Amniotic epithelial cell (primary cell): ENCODE measurements at regions not wholly inside any gene's neighbourhood (a gene's known extent, or its start where the extent isn't known, plus 50 kb on each side); places are given as distances from the start of the nearest gene placed in this dataset.
"Not testable (repeated sequence)": the region's sequence is repeated elsewhere in the genome, so short reads cannot be mapped to it uniquely, and the experiment has no call there.

Source experiments
- DNase-seq: peaks from one replicate; pipeline ENCODE4 v3.0.0-alpha.2; 2010; ENCODE audit warnings: low read depth

DNA sequence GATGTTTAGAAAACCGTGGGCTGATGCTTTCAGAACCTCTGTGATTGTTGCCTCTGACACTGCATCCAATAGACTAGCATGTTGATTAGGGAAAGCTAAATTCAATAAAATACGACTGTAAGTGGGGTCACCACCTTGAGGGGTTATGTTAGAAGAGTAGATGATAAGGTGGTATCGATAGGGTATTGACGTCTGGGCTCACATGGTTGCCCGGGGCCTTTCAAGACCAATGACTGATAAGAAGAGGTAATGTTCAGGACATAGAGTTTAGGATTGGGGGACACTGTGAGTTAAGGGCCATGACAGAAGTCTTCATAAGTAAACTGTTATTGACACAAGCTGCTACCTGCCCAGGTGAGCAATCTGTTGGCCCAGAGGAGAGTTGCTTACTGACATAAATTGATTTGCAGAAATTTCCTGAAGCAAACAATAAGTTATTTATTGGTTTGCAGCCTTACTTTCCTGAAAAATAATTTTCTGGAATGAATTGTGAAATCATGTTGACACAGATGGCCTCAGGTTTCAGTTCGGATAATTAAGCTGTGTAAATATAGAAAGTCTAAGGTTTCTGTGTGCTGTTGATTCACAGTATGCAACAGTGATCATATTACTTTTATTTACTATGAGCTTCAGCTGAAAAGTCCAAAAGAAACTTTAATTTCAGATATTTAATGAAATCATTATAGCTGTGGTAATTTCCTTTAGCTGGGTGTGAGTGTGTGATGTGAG lies 289.9 kb upstream of the PRSS16 start:
- DNase-seq, result not testable (repeated sequence)

DNA sequence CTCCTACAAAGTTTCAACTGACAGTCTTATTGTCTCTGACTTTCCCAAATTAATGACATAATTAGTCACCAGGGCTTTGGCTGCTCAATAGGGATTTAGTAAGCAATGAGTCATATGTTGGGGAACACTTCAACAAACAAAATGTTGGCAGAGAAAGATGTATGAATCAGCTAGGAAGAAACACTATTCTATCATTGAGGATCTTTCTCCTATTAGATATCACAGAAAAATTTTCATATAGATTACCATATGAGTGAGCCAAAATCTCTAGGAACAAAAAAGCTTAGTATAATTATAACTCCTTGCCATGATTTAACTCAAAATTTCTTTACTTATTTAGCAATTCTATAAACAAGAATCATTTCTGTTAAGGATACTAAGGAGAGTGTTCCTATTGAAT lies 286.3 kb upstream of the PRSS16 start:
- DNase-seq, result not testable (repeated sequence)

DNA sequence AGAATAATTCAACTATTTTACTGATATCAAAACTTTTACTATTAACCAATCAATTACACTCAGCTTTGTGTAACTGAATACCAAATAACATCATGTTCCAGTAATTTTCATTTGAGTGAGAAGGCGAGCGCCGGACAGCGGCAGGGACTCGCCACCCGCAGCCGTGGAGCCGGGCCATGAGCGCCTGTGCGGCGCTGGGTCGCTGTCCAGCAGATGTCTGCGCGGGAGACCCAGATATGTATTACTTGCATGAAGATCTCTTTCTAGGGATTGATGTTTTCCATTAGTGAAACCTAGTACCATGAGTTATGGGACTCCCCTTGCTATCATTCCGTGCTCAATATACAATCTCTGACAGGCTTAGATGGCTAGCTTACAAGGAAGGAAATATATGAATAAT lies 245.1 kb upstream of the PRSS16 start:
- no peak for DNase-seq

DNA sequence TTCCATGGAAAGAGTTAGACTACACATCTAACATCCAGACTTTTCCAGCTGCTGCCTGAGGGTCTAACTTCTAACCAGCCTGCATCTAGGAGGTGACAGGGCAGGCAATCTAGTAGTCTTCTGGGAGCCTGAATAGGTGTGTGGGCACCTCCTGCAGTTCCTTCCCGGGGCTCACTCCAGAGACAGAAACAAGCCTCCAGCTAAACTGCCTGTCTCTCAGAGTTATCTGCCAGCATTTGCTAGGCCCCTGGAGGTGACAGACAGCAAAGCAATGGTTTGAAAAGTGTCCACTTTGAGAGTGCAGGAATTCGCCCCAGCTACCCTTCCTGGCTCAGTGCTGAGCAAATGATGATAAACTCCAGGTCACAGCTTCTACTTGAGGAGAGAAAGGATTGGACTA lies 240.5 kb upstream of the PRSS16 start:
- no peak for DNase-seq

GRCh38 chr6:27008613-27009012 lies 238.9 kb upstream of the PRSS16 start:
- not testable (repeated sequence) for DNase-seq

DNA sequence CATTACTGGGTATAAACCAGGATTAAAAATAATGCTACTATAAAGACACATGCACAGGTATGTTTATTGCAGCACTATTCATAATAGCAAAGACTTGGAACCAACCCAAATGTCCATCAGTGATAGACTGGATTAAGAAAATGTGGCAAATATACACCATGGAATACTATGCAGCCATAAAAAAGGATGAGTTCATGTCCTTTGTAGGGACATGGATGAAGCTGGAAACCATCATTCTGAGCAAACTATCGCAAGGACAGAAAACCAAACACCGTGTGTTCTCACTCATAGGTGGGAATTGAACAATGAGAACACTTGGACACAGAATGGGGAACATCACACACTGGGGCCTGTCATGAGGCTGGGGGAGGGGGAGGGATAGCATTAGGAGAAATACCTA lies 233.4 kb upstream of the PRSS16 start:
- not testable (repeated sequence) for DNase-seq

GRCh38 chr6:27016689-27017088 lies 230.8 kb upstream of the PRSS16 start:
- DNase-seq, result no peak

DNA sequence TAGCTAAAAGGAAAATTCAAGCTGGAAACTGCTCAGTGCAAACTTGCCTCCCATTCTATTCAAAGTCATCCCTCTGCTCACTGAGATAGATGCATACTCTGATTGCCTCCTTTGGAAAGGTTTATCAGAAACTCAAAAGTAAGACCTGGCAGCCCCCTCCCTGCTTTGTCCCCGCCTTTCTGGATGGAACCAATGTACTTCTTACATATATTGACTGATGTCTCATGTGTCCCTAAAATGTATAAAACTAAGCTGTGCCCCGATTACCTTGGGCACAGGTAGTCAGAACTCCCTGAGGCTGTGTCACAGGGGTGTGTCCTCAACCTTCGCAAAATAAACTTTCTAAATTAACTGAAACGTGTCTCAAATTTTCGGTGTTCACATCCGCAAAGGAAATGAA lies 229.1 kb upstream of the PRSS16 start:
- not testable (repeated sequence) for DNase-seq

GRCh38 chr6:27019651-27020552 lies 227.6 kb upstream of the PRSS16 start:
- peak; percentile 95 for DNase-seq

DNA sequence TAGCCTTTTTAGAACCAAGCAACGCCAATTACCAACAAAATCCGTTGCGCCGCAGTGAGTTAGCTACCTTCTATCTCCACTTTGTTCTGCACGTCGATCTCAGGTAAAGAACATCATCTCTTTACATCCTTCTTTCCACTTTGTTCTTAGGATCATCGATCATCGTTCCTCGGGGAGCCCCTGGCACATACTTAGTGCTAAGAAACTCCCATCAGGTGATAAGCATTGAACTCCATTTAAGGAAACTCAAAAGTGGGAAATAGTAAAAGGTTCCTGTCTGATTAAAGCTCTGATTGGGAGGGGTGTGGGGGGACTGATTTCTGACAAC lies 227.0 kb upstream of the PRSS16 start:
- DNase-seq, result no peak

- DNase-seq, result no peak
Observed at GRCh38 chr6:27023664-27024063, 223.8 kb upstream of the PRSS16 start.

GRCh38 chr6:27025351-27025750 lies 222.2 kb upstream of the PRSS16 start:
- peak; percentile 6 for DNase-seq

- DNase-seq, result no peak
Observed at GRCh38 chr6:27026361-27026760, 221.1 kb upstream of the PRSS16 start.

DNA sequence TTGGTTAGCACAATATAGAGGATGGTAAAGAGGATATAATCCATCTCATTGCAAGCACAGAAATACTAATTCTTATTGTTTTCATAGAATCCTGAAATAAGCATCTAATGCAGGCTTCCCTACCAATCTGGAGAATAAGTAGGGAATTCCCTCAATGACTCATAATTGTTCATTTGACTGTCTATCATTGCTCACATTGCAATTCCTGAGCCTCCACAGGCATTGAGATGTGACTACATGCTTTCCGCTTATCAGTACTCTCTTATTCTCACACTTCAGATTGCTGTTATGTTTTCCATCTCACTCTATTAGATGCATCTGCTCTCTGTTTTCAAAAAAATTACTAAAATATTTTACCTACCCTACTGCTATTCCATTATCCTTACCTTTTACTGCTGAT lies 216.2 kb upstream of the PRSS16 start:
- DNase-seq, result peak; percentile 21

DNA sequence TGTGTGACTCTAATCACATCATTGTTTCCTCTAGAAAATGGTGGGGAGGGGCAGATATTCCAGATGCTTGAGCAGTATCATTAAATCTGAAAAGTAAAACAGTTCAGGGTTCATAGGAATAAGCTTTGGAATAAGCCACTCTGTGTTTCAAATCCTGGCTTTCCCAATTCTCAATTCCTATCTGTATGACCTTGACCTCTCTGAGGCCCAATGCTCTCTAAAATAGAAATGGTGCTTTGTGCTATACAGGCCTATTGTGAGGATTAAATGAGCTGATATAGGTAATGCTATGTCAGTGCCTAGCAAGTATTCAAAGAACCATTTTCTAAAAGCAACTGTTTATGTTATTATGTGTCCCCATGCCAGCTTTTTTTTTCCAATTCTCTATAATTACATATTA lies 209.0 kb upstream of the PRSS16 start:
- no peak for DNase-seq

DNA sequence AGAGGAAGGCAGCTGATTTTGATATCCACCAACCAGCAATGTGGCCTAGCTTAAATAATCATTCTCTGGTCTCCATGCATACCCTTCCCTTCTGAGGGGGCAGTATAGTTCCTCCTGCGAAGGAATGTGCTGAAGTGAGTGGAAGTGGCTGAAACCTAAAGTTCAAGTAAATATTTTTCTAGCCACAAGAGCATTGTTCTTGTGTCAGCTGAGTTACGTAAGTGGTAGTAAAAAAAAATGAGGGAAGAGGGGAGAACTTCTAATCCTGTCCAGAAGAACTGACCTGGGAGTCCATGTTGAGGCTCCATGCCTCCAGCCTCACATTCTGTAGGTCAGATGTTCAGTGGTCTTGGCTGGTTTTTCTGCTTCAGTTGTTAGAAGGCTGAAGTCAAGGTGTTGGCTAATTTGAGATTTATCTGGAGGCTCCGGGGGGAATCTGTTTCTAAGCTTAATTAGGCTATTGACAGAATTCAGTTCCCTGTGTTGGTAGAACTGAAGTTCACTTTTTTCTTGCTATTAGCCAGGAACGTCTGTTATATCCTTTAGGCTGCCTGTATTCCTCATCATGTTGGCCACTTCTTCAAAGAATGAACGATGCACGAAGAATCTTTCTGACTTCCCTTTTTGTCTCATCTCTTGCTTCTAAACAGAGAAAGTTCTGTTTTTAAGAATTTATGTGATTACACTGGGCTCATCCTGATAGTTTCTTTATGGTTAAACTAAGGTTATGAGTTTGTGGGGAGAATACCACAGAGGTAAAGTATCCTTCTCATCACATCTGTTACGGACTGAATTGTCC lies 207.1 kb upstream of the PRSS16 start:
- DNase-seq, result peak; percentile 11

GRCh38 chr6:27043244-27043643 lies 204.3 kb upstream of the PRSS16 start:
- DNase-seq, result no peak

DNA sequence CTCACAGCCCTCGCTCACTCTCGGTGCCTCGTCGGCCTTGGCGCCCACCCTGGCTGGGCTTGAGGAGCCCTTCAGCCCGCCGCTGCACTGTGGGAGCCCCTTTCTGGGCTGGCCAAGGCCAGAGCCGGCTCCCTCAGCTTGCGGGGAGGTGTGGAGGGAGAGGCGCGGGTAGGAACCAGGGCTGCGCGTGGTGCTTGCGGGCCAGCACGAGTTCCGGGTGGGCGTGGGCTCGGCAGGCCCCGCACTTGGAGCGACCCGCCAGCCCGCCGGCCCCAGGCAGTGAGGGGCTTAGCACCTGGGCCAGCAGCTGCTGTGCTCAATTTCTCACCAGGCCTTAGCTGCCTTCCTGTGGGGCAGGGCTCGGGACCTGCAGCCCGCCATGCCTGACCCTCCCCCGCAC lies 202.4 kb upstream of the PRSS16 start:
- not testable (repeated sequence) for DNase-seq

DNA sequence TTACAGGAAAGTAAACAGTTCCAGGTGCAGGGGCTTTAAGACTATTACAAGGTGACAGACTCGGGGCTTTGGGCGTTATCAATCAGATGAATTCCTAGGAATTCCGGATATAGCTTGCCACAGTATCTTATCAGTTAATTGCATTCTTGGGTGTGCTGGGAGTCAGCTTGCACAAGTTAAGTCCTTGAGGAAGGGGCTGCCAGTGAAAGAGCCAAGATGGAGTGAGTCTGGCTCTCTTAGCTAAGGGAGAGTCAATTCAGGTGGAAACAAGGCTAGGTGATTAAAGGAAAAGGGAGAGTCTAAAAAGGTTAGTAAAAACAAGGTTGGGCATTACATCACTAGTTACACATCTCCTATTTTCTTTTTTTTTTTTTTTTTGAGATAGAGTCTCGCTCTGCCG lies 199.8 kb upstream of the PRSS16 start:
- not testable (repeated sequence) for DNase-seq

GRCh38 chr6:27049863-27050781 lies 197.4 kb upstream of the PRSS16 start:
- DNase-seq, result no peak

DNA sequence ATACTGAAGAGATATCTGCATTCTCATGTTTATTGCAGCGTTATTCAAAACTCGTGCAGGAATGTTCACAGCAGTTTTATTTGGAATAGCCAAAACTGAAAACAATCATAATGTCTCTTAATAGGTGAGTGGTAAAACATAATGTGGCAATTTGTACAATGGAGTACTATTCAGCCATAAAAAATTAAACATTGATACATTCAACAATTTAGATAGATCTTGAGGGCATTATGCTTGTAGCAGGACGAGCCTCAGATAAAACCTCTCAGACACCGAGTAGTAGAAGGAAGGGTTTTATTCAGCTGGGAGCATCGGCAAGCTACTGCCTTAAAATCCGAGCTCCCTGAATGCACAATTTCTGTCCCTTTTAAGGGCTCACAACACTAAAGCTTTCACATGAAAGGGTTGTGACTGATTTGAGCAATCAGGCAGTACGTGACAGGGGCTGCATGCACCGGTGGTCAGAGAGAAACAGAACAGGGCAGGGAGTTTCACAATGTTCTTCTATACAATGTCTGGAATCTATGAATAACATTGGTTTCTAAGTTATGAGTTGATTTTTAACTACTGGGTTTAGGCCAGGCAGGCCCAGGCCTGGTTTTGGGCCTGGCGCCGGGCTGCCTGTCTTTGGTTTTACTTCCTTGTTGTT lies 195.3 kb upstream of the PRSS16 start:
- not testable (repeated sequence) for DNase-seq
